ENCODE measurements at regions not wholly inside any gene's neighbourhood (a gene's known extent, or its start where the extent isn't known, plus 50 kb on each side); places are given as distances from the start of the nearest gene placed in this dataset.
"Not testable (repeated sequence)": the region's sequence is repeated elsewhere in the genome, so short reads cannot be mapped to it uniquely, and the experiment has no call there.

DNA sequence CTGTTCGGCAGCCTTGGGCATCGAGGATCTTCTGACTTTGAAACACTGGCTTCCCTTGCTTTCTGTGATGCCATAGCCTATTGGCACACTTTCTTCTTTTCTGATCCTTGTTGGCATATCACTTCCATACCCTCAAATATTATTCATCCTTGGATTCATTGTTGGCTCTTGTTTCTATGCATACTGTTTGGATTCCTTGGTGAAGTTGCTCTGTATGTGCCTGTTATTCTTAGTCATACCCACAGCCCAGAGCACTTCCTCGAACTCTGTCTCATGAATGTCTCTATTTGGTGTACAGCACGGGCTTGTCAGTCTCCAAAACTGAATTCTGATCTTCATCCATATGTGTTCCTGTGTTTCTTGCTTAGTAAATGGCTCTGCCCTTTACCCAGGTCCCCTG, 63.6 kb downstream of the NPIPB11 start:
- TF ChIP-seq CTCF (tag by site-specific recombination; IDR thresholded peaks at IDR 0.05); BCL11A (tag by site-specific recombination; IDR thresholded peaks at IDR 0.05; ENCODE audit: low read depth); ZBTB8A (tag by site-specific recombination; IDR thresholded peaks at IDR 0.05); ZNF10 (tag by site-specific recombination; IDR thresholded peaks at IDR 0.05); YY1 (tag by site-specific recombination; IDR thresholded peaks at IDR 0.05); ZNF121 (tag by site-specific recombination; IDR thresholded peaks at IDR 0.05): not testable (repeated sequence)
- TF ChIP-seq, protein P1, sequence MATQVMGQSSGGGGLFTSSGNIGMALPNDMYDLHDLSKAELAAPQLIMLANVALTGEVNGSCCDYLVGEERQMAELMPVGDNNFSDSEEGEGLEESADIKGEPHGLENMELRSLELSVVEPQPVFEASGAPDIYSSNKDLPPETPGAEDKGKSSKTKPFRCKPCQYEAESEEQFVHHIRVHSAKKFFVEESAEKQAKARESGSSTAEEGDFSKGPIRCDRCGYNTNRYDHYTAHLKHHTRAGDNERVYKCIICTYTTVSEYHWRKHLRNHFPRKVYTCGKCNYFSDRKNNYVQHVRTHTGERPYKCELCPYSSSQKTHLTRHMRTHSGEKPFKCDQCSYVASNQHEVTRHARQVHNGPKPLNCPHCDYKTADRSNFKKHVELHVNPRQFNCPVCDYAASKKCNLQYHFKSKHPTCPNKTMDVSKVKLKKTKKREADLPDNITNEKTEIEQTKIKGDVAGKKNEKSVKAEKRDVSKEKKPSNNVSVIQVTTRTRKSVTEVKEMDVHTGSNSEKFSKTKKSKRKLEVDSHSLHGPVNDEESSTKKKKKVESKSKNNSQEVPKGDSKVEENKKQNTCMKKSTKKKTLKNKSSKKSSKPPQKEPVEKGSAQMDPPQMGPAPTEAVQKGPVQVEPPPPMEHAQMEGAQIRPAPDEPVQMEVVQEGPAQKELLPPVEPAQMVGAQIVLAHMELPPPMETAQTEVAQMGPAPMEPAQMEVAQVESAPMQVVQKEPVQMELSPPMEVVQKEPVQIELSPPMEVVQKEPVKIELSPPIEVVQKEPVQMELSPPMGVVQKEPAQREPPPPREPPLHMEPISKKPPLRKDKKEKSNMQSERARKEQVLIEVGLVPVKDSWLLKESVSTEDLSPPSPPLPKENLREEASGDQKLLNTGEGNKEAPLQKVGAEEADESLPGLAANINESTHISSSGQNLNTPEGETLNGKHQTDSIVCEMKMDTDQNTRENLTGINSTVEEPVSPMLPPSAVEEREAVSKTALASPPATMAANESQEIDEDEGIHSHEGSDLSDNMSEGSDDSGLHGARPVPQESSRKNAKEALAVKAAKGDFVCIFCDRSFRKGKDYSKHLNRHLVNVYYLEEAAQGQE (tag by site-specific recombination; IDR thresholded peaks at IDR 0.05), result not testable (repeated sequence)
